GM23338 (cell line): ENCODE measurements at regions not wholly inside any gene's neighbourhood (a gene's known extent, or its start where the extent isn't known, plus 50 kb on each side); places are given as distances from the start of the nearest gene placed in this dataset.

Source experiments
- CTCF ChIP-seq, 2 experiments: fragments of 200-600 bp in 1 of 2; sonication (generic) in 1 of 2; conservative IDR thresholded peaks; 2 replicates each; pipeline versions ENCODE4 v1.5.1 to v1.6.1; 2016 to 2017; ENCODE audit warnings: antibody characterized with exemption in 2 of 2, low read depth in 2 of 2, mild to moderate bottlenecking in 2 of 2, moderate library complexity in 1 of 2
- EZH2 ChIP-seq: fragments of 200-600 bp; sonication (generic); IDR thresholded peaks from one replicate; pipeline ENCODE4 v1.8.0; 2017; ENCODE audit warnings: antibody characterized with exemption, mild to moderate bottlenecking, low read depth; ENCODE audit not compliant: unreplicated experiment
- REST ChIP-seq: IDR thresholded peaks from one replicate; pipeline ENCODE4 v1.6.1; 2018; ENCODE audit warnings: antibody characterized with exemption; ENCODE audit not compliant: unreplicated experiment
- STAT1 ChIP-seq: IDR thresholded peaks from one replicate; pipeline ENCODE4 v1.6.1; 2016; ENCODE audit warnings: antibody characterized with exemption; ENCODE audit not compliant: unreplicated experiment
- ZNF331 ChIP-seq: fragments of 250-450 bp; sonication (Bioruptor Pico); IDR thresholded peaks from 2 replicates; pipeline ENCODE4 v1.5.0; 2020; ENCODE audit warnings: low read depth, mild to moderate bottlenecking, moderate library complexity
- ZNF462 ChIP-seq: fragments of 250-450 bp; sonication (Bioruptor Pico); IDR thresholded peaks from 2 replicates; pipeline ENCODE4 v1.5.0; 2020; ENCODE audit warnings: mild to moderate bottlenecking, moderate library complexity

GRCh38 chr3:151944356-151944755 lies 70.9 kb downstream of the SUCNR1 start (continued):
- no peak for TF ChIP-seq ZNF462
- no peak for TF ChIP-seq CTCF (conservative IDR thresholded peaks at IDR 0.05; ENCODE audit: low read depth in 2 of 2)
- no peak for TF ChIP-seq ZNF331 (CRISPR knock-in tag)
- no peak for TF ChIP-seq EZH2
- TF ChIP-seq REST, result no peak
- TF ChIP-seq STAT1, result no peak
